ENCODE measurements at regions not wholly inside any gene's neighbourhood (a gene's known extent, or its start where the extent isn't known, plus 50 kb on each side); places are given as distances from the start of the nearest gene placed in this dataset.

DNA sequence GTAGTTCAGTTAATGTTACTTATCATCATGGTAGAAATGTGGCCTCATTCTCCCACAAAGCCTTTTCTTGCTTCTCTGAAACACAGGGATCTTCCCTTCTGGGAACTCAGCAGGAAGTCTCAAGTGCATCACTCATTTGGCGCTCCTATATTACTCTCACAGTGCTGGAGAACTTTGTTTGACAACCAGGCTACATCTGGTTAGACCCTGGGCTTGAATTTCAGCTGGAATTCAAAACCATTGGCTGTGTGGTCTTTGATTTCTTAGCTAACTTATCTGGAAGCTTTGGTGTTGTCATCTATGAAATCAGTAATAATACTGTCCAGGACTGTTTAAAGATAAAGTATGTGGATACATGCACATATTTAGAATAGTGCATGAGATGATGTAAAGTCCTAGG, 1777.1 kb downstream of the MAT2B start:
- TF ChIP-seq, protein P1, sequence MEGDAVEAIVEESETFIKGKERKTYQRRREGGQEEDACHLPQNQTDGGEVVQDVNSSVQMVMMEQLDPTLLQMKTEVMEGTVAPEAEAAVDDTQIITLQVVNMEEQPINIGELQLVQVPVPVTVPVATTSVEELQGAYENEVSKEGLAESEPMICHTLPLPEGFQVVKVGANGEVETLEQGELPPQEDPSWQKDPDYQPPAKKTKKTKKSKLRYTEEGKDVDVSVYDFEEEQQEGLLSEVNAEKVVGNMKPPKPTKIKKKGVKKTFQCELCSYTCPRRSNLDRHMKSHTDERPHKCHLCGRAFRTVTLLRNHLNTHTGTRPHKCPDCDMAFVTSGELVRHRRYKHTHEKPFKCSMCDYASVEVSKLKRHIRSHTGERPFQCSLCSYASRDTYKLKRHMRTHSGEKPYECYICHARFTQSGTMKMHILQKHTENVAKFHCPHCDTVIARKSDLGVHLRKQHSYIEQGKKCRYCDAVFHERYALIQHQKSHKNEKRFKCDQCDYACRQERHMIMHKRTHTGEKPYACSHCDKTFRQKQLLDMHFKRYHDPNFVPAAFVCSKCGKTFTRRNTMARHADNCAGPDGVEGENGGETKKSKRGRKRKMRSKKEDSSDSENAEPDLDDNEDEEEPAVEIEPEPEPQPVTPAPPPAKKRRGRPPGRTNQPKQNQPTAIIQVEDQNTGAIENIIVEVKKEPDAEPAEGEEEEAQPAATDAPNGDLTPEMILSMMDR (IDR thresholded peaks at IDR 0.05; ENCODE audit: control extremely low read depth, extremely low read depth, low read depth, missing control alignments): no peak
- no peak for DNase-seq (ENCODE audit: extremely low spot score)
- POLR2A ChIA-PET: no interaction called here
- CTCF ChIA-PET: interaction anchor here (1.0 to 1.7 kb wide), 3 partner anchors 10 to 19 kb away, joined by 4 to 10 read pairs (median 4); no protein-coding TSS in a partner anchor

DNA sequence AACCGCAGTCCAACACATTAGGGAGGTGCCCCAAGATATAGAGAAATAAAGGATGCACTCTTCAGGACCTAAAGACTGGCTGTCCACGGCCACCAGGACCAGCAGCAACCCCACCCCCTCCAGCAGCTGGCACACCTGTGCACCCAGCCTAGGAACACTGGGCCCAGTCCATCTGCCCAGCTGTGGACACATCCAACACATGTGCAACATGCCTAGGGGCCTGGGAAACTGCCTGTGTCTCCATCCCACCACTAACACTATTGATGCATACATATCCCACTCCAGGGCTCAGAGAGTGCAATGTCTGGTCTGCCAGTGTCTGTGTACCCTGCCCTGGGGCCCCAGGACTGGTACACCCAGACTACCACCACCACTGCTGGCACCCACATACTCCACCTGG, 1781.3 kb downstream of the MAT2B start:
- CTCF ChIA-PET: interaction anchor here (1.4 to 2.0 kb wide), 2 partner anchors 9 kb away, joined by 4 to 7 read pairs; no protein-coding TSS in a partner anchor
- TF ChIP-seq, protein P1 (IDR thresholded peaks at IDR 0.05; ENCODE audit: control extremely low read depth, extremely low read depth, low read depth, missing control alignments): no peak
- POLR2A ChIA-PET: no interaction called here
- DNase-seq (ENCODE audit: extremely low spot score): no peak

DNA sequence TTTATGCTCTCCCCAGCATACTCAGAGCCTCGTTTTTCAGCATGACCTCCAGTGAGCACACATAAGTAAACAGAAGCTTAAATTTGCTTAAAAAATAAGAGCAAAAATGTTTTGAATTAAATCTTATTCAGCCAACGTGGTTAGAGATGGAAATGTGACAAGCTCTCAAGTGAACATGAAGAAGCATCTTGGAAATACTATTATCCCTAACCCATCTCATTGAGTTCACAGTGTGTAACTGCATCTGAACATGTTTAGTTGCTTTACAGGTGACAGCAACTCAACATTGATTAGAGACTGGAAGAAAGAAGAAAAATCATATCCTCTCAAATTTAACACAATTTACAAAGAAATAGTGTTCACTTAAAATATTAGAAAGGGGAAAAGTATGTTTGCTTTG, 1785.1 kb downstream of the MAT2B start:
- POLR2A ChIA-PET: no interaction called here
- CTCF ChIA-PET: interaction anchor here (0.9 to 2.9 kb wide), 2 partner anchors 11 to 14 kb away, joined by 3 to 8 read pairs; no protein-coding TSS in a partner anchor

DNA sequence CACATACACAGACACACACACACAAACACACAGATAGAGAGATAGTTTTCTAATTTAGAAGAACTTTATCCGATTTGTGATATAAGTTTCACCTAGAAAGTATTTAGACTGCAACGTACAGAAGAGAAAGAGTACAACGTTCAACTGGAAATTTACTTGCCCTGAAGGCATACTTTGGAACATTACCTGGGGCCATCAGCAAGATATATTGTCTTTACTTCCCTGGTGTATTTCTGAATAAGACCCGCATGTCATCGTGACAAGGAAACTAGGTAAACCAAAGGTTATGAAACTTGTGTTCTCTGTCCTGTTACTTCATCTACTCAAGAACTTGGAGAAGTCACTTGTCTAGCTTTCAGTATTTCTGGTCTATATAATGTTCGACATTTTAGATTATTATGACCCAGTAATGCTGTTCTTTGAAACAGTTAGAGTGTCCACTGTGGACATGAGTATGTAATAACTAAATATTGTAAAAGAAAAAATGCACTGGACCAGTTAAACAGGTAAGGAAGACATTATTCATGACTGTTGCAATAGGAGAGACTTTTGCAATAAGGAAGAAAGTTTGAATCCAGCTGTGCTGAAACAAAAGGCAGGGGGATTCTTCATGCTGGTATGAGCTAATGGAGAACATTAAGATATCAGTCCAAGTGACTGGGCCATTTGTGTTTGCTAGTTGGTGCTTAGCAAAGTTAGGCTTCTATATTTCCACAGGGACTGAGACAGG, 1791.1 kb downstream of the MAT2B start:
- TF ChIP-seq, protein P1 (IDR thresholded peaks at IDR 0.05; ENCODE audit: control extremely low read depth, extremely low read depth, low read depth, missing control alignments): no peak
- DNase-seq (ENCODE audit: extremely low spot score): no peak
- POLR2A ChIA-PET: no interaction called here
- CTCF ChIA-PET: interaction anchor here (1.1 kb wide), 1 partner anchor 9 kb away, joined by 4 read pairs; no protein-coding TSS in a partner anchor

More for the DNA sequence above, 1785.1 kb downstream of the MAT2B start:
- TF ChIP-seq, protein P1 (IDR thresholded peaks at IDR 0.05; ENCODE audit: control extremely low read depth, extremely low read depth, low read depth, missing control alignments): no peak
- no peak for DNase-seq (ENCODE audit: extremely low spot score)

DNA sequence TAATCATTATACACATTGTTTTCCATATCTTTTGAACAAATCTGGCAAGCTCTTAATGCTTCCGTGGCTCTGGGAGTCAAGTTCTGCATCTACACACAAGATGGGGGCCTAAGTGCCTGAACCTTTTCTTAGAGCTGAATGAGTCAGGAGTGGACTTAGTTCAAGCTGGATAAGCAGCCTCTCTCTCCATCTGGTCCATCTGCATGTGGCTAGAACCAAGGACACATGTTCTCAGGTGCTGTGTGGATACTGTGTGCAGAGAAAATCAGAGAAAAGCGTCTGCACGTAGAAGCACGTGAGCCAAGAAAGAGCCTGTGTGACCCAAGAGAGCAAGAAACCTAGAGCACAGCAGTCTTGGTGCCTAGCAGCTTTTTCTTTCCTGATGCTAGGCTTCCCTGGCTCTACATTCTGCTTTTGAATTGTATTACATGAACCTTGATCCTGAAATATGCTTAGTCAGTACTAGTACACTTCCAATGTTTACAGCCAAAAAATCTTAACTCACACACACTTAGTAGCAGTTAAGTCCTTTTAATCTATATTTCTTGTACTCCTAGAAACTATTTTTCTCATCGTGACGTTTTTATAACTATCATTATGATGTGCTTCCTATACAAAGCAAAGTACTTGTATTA, 1798.9 kb downstream of the MAT2B start:
- ChIA-PET CTCF (no interaction called here), POLR2A (no interaction called here)
- DNase-seq (ENCODE audit: extremely low spot score): no peak
- TF ChIP-seq, protein P1 (IDR thresholded peaks at IDR 0.05; ENCODE audit: control extremely low read depth, extremely low read depth, low read depth, missing control alignments): no peak

DNA sequence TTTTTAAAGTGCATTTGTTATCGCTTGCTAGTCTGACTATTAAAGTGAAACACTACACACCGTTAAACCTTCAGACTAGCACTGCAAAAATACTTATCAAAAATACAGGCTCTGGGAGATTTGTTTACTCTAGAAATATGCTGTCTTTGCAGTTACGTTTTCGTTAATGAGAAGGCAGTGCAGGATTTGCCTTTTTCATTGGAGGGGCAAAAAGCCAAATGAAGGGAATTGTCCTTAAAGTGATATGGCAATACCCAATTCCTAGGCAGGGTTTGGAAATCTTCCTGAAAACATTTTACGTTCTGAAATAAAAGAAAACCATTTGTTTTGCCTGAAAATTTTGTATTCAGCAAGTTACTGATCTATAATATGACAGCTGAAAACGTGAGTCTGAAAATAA, 1800.2 kb downstream of the MAT2B start:
- TF ChIP-seq, protein P1 (IDR thresholded peaks at IDR 0.05; ENCODE audit: control extremely low read depth, extremely low read depth, low read depth, missing control alignments): no peak
- POLR2A ChIA-PET: no interaction called here
- CTCF ChIA-PET: no interaction called here
- DNase-seq (ENCODE audit: extremely low spot score): no peak

Measured in GM10248 (cell line).